Retinal pigment epithelial cell (primary cell): ENCODE measurements at regions not wholly inside any gene's neighbourhood (a gene's known extent, or its start where the extent isn't known, plus 50 kb on each side); places are given as distances from the start of the nearest gene placed in this dataset.

Experiments used
- DNase-seq: peaks from one replicate; pipeline ENCODE4 v3.0.0-alpha.2; 2010; ENCODE audit warnings: low read depth
- H3K4me3 ChIP-seq: 2 replicates; pipeline ENCODE4 v1.5.1; 2011; ENCODE audit warnings: mild to moderate bottlenecking, low read length, control low read depth, moderate library complexity
- TF ChIP-seq, protein P1 (sequence below): conservative IDR thresholded peaks from 2 replicates; pipeline ENCODE4 v1.5.1; 2011; ENCODE audit warnings: low read depth, low read length, control low read depth, inconsistent platforms

DNA sequence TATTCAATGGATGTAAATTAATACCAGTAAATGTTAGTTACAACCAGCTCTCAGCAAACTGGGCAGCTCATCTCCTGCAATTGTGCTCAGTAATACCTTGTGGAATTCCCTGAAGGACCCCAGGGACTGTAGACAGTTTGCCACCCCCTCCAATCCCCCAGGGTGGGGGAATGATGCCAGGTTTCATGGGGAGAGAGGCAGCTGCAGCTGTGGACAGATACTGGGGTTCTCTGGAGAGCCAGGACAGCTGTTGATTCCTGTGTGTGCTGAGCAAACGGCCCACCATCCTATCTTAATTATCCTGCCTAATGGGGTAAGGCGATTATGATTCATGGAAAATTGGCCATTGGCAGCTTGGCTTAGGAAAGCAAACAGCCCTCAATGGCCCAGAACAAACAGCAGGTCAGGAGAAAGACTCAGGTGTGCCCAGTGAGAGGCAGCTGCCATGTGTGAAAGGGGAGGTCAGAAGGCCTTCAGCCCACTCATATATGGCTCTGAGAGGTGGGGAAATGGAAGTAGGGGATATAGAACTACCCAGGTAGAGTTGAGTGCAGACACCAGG, 148.9 kb upstream of the CTTNBP2NL start:
- DNase-seq, result no peak
- H3K4me3 ChIP-seq, result no peak overlapping the region
- TF ChIP-seq, protein P1, sequence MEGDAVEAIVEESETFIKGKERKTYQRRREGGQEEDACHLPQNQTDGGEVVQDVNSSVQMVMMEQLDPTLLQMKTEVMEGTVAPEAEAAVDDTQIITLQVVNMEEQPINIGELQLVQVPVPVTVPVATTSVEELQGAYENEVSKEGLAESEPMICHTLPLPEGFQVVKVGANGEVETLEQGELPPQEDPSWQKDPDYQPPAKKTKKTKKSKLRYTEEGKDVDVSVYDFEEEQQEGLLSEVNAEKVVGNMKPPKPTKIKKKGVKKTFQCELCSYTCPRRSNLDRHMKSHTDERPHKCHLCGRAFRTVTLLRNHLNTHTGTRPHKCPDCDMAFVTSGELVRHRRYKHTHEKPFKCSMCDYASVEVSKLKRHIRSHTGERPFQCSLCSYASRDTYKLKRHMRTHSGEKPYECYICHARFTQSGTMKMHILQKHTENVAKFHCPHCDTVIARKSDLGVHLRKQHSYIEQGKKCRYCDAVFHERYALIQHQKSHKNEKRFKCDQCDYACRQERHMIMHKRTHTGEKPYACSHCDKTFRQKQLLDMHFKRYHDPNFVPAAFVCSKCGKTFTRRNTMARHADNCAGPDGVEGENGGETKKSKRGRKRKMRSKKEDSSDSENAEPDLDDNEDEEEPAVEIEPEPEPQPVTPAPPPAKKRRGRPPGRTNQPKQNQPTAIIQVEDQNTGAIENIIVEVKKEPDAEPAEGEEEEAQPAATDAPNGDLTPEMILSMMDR, result no peak

DNA sequence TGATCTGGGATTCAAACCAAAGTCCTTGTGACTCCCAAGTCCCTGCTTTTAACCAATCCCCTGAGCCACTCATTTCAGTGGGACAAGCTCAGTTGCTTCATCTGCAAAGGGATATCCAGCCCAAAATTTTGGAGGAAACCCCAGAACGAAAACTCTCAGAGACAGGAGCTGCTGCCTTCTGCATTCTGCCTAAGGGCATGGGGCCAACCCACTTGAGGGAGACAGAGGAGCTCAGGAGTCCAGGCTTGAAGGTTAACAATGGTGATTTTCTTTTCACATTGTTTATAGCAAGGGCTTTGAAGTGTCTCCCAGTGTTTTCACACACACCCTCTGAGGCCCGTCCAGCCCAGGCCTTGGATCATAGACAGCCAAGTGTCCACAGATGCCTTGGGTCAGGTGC, 148.1 kb upstream of the CTTNBP2NL start:
- no peak for DNase-seq
- H3K4me3 ChIP-seq, result no peak overlapping the region
- TF ChIP-seq, protein P1, result no peak

DNA sequence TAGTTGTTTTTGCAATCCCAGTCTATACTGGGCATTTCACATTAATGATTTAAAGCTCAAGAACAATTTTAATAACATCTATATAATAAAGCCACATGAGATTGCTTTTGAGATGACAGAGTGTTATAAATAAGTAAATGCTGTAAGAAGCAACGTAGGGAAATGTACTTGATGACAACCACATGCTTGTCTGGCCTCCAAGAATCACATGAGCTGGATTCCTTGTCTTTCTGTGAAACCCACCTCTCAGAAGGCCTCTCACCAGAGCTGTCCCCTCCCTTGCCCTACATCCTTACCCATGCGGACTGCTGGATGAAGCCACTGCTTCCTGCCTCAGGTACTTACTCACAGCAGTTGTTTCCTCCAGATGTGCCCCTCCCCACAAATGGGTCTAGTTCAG, 145.1 kb upstream of the CTTNBP2NL start:
- DNase-seq, result no peak
- H3K4me3 ChIP-seq, result no peak overlapping the region
- TF ChIP-seq, protein P1, result no peak

DNA sequence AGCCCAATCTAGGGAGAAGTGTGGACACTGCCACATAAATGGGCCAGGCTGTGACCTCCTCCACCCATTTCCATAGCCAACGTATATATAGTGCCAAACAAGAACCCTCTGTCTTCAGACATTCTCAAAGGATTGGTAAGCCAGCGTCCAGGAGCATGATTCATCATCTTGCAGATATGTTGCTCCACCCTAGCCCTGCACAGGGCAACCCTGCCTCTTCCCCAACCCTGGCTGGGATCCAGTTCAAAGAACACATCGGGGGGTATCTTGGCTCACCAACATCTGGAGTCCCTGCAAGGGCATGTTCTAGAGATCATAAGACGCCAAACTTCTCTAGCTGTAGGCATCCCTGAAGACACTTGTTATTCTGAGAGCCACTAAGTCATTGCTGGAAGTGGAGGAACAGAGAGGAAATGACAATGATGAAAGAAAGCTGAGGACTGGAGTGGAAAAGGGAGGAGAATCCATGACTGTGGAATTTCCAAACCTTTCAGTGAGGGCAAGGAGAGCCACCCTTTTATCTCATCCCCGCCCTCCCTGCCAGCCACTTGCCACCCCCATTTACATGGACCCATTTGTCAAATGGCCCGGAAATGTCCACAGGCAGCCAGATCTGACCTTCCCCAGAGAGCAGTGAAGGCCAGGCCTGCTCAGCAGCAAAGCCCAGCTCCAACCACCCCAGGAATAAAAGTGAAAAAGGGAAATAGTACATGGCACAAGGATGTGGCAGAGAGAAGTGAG, 144.1 kb upstream of the CTTNBP2NL start:
- DNase-seq, result peak; percentile 19
- H3K4me3 ChIP-seq, result no peak overlapping the region
- TF ChIP-seq, protein P1, result no peak

DNA sequence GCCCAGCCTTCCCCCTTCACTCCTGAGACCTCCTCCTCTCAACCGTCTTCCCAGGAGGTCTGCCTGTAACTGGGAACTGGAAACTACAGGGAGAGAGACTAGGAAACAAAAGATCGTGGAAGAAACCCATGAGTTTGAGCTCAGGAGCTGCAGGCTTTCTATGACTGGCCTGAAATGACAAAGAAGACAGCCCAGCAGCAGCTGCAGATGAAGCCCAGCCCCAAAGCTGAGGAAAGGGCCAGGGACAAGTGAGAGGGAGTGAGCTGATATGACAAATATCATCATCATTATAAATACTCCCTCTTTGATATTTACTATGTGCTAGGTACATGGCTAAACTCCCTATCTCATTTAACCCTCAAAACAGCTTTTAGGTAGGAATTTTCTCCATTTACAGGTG, 142.6 kb upstream of the CTTNBP2NL start:
- no peak for DNase-seq
- H3K4me3 ChIP-seq, result no peak overlapping the region
- TF ChIP-seq, protein P1, result no peak

DNA sequence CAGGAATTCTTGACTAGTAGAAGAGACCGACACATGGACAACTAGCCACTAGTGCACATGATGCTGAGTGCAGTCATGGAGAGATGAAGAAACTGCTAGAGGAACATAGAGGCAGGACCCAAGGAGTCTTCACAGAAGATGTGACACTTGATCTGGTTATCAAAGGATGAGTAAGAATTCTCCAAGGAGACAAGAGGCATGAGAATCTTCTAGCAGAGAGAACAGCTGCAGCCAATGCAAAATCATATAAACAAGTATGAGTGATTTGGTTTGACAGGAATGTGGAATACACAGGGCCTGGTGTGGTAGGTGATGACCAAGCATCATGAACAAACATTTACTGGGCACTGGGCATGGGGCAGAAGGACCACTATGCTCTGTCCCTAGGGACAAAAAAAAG, 140.9 kb upstream of the CTTNBP2NL start:
- no peak for DNase-seq
- no peak overlapping the region for H3K4me3 ChIP-seq
- TF ChIP-seq, protein P1, result no peak

DNA sequence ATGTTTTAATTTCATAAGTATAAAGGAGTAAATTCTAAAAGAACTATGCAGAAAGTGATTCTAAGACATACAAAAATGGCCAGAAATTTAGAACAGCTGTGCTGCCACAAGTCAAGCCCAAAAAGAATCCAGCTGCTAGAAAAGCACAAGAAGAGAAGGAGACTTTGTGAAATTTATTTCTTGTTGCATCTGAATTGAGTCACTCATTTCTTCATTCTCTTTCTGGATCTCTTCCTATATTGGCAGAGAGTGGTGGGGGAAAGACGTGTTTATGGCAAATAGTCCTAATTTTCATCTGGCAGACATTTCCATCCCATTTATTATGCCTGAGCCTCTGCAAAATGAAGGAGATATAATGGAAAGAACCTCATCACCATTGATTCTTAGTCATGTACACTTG, 139.6 kb upstream of the CTTNBP2NL start:
- TF ChIP-seq, protein P1, result no peak
- H3K4me3 ChIP-seq, result no peak overlapping the region
- DNase-seq, result no peak
